Vagina (tissue), 2 donors: ENCODE measurements at regions not wholly inside any gene's neighbourhood (a gene's known extent, or its start where the extent isn't known, plus 50 kb on each side); places are given as distances from the start of the nearest gene placed in this dataset.

ENCODE experiments used
- POLR2A ChIP-seq, 2 donors: fragments of 450-650 bp; IDR thresholded peaks; one replicate each; pipeline ENCODE4 v1.6.1; 2017; ENCODE audit warnings: antibody characterized with exemption in 2 of 2, mild to moderate bottlenecking in 2 of 2, moderate library complexity in 2 of 2
- TF ChIP-seq, protein P1 (sequence below), 3 experiments: fragments of 450-650 bp in 2 of 3; fragments of 200-600 bp in 1 of 3; sonication (generic) in 1 of 3; IDR thresholded peaks; one replicate each; pipeline ENCODE4 v1.5.1; 2017 to 2019; ENCODE audit warnings: antibody characterized with exemption in 3 of 3, mild to moderate bottlenecking in 2 of 3, moderate library complexity in 2 of 3

DNA sequence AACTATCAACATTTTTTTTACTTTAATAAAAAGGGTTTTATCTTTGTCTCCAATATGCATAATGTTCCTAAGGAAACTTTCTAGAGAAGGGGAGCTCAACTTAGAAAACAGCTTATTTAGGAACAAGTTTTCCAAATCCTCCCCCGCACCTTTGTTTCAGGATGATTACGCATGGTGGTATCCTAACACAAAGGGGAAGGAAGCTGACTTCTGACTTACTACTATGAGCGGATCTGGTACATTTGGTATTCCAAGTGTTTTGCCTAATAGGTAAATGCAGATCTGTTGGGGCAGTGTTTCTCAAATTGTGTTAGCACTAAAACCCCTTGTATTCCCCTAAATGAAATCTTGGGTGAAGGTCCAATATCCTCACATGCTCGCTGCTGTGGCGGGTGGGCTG, 229.3 kb upstream of the KLF14 start:
- TF ChIP-seq, protein P1, sequence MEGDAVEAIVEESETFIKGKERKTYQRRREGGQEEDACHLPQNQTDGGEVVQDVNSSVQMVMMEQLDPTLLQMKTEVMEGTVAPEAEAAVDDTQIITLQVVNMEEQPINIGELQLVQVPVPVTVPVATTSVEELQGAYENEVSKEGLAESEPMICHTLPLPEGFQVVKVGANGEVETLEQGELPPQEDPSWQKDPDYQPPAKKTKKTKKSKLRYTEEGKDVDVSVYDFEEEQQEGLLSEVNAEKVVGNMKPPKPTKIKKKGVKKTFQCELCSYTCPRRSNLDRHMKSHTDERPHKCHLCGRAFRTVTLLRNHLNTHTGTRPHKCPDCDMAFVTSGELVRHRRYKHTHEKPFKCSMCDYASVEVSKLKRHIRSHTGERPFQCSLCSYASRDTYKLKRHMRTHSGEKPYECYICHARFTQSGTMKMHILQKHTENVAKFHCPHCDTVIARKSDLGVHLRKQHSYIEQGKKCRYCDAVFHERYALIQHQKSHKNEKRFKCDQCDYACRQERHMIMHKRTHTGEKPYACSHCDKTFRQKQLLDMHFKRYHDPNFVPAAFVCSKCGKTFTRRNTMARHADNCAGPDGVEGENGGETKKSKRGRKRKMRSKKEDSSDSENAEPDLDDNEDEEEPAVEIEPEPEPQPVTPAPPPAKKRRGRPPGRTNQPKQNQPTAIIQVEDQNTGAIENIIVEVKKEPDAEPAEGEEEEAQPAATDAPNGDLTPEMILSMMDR (IDR thresholded peaks at IDR 0.05): no peak
- no peak for TF ChIP-seq POLR2A (IDR thresholded peaks at IDR 0.05)
